Mesenchymal stem cell (in vitro differentiated cells and primary cell): ENCODE measurements at regions not wholly inside any gene's neighbourhood (a gene's known extent, or its start where the extent isn't known, plus 50 kb on each side); places are given as distances from the start of the nearest gene placed in this dataset.
"Not testable (repeated sequence)": the region's sequence is repeated elsewhere in the genome, so short reads cannot be mapped to it uniquely, and the experiment has no call there.

Experiments used
- DNase-seq: peaks from one replicate; pipeline ENCODE4 v3.0.0-alpha.2; 2013
- H2AFZ ChIP-seq: one replicate; pipeline ENCODE4 v1.6.1; 2013; ENCODE audit warnings: low read depth, mild to moderate bottlenecking, control low read depth, inconsistent platforms, low read length, moderate library complexity
- H2AK5ac ChIP-seq: 2 replicates; pipeline ENCODE4 v1.6.1; 2013; ENCODE audit warnings: low read length, moderate library complexity, mild to moderate bottlenecking, inconsistent platforms; ENCODE audit not compliant: severe bottlenecking
- H2BK120ac ChIP-seq: one replicate; pipeline ENCODE4 v1.6.1; 2013; ENCODE audit warnings: low read depth, mild to moderate bottlenecking, inconsistent platforms, low read length, moderate library complexity
- H2BK12ac ChIP-seq, 2 experiments: one replicate each; pipeline ENCODE4 v1.6.1; 2013; ENCODE audit warnings: inconsistent platforms in 2 of 2, low read length in 2 of 2, mild to moderate bottlenecking in 2 of 2, moderate library complexity in 2 of 2, control low read depth in 1 of 2
- H2BK15ac ChIP-seq: one replicate; pipeline ENCODE4 v1.6.1; 2013; ENCODE audit warnings: mild to moderate bottlenecking, low read depth, inconsistent platforms; ENCODE audit not compliant: poor library complexity, severe bottlenecking
- H2BK5ac ChIP-seq: 2 replicates; pipeline ENCODE4 v1.6.1; 2013; ENCODE audit warnings: low read depth, mild to moderate bottlenecking, low read length, control low read depth, inconsistent platforms; ENCODE audit not compliant: poor library complexity, severe bottlenecking
- H3K14ac ChIP-seq, 2 experiments: one replicate each; pipeline ENCODE4 v1.6.1; 2013; ENCODE audit warnings: inconsistent platforms in 2 of 2, low read length in 2 of 2, control low read depth in 1 of 2, mild to moderate bottlenecking in 1 of 2, moderate library complexity in 1 of 2
- H3K18ac ChIP-seq, 2 experiments: one replicate each; pipeline ENCODE4 v1.6.1; 2013; ENCODE audit warnings: inconsistent platforms in 2 of 2, low read length in 2 of 2, control low read depth in 1 of 2, low read depth in 1 of 2, mild to moderate bottlenecking in 1 of 2
- H3K23ac ChIP-seq, 2 experiments: one replicate each; pipeline ENCODE4 v1.6.1; 2013; ENCODE audit warnings: inconsistent platforms in 2 of 2, low read length in 2 of 2, mild to moderate bottlenecking in 2 of 2, moderate library complexity in 2 of 2, control low read depth in 1 of 2
- H3K27ac ChIP-seq: 2 replicates; pipeline ENCODE4 v1.5.1; 2013; ENCODE audit warnings: mild to moderate bottlenecking, moderate library complexity, low read length, control low read depth, inconsistent platforms; ENCODE audit not compliant: poor library complexity, severe bottlenecking
- H3K27me3 ChIP-seq, 2 experiments: 2 replicates each; pipeline versions ENCODE4 v1.6.1 to v1.7.0; 2013; ENCODE audit warnings: low read length in 2 of 2, mild to moderate bottlenecking in 2 of 2, moderate library complexity in 2 of 2, control low read depth in 1 of 2, inconsistent platforms in 1 of 2; ENCODE audit not compliant: control insufficient read depth in 1 of 2, insufficient read depth in 1 of 2
- H3K36me3 ChIP-seq, 2 experiments: 2 replicates each; pipeline versions ENCODE4 v1.6.1 to v1.7.0; 2013; ENCODE audit warnings: low read length in 2 of 2, control low read depth in 1 of 2, inconsistent platforms in 1 of 2, low read depth in 1 of 2, mild to moderate bottlenecking in 1 of 2; ENCODE audit not compliant: insufficient read depth in 2 of 2, control insufficient read depth in 1 of 2
- H3K4ac ChIP-seq, 2 experiments: one replicate each; pipeline ENCODE4 v1.6.1; 2013; ENCODE audit warnings: inconsistent platforms in 2 of 2, low read length in 2 of 2, mild to moderate bottlenecking in 2 of 2, moderate library complexity in 2 of 2, control low read depth in 1 of 2, low read depth in 1 of 2
- H3K4me1 ChIP-seq: 2 replicates; pipeline ENCODE4 v1.6.1; 2013; ENCODE audit warnings: low read depth, low read length, control low read depth; ENCODE audit not compliant: control insufficient read depth, insufficient read depth
- H3K4me2 ChIP-seq: 2 replicates; pipeline ENCODE4 v1.6.1; 2013; ENCODE audit warnings: low read length, mild to moderate bottlenecking, inconsistent platforms; ENCODE audit not compliant: poor library complexity, severe bottlenecking
- H3K4me3 ChIP-seq, 2 experiments: 2 replicates each; pipeline versions ENCODE4 v1.5.1 to v1.7.0; 2013; ENCODE audit warnings: low read length in 2 of 2, mild to moderate bottlenecking in 2 of 2, control low read depth in 1 of 2, low read depth in 1 of 2; ENCODE audit not compliant: insufficient read depth in 1 of 2
- H3K79me1 ChIP-seq: replicated peaks from 2 replicates; pipeline ENCODE4 v1.6.1; 2013; ENCODE audit warnings: mild to moderate bottlenecking, control low read depth, low read length, inconsistent platforms; ENCODE audit not compliant: poor library complexity, severe bottlenecking
- H3K9ac ChIP-seq: 2 replicates; pipeline ENCODE4 v1.7.0; 2013; ENCODE audit warnings: mild to moderate bottlenecking, low read length, moderate library complexity
- H3K9me3 ChIP-seq: 2 replicates; pipeline ENCODE4 v1.7.0; 2013; ENCODE audit warnings: mild to moderate bottlenecking, low read length; ENCODE audit not compliant: control insufficient read depth
- H4K8ac ChIP-seq: one replicate; pipeline ENCODE4 v1.6.1; 2013; ENCODE audit warnings: inconsistent platforms, mild to moderate bottlenecking, low read length, moderate library complexity
- H4K91ac ChIP-seq: one replicate; pipeline ENCODE4 v1.6.1; 2013; ENCODE audit warnings: mild to moderate bottlenecking, low read length, inconsistent platforms
- WGBS: methylation state at CpG from one replicate; pipeline ENCODE4 v1.1.7; 2013; ENCODE audit warnings: mixed read lengths; 5-methylcytosine and 5-hydroxymethylcytosine counted together

GRCh38 chr16:11418506-11418905, 73.2 kb downstream of the RMI2 start:
- H2BK120ac ChIP-seq = no peak overlapping the region
- no peak overlapping the region for H3K14ac ChIP-seq
- no peak overlapping the region for H3K18ac ChIP-seq
- DNase-seq = no peak
- H4K8ac ChIP-seq = no peak overlapping the region
- H3K9ac ChIP-seq = no peak overlapping the region
- H2BK12ac ChIP-seq = no peak overlapping the region
- no peak overlapping the region for H3K4me3 ChIP-seq
- H3K4me1 ChIP-seq = no peaks in the 10 kb centered on the region
- H3K9me3 ChIP-seq = no peaks in the 10 kb centered on the region
- H3K4me2 ChIP-seq = no peak overlapping the region
- H3K23ac ChIP-seq = no peak overlapping the region
- H3K27ac ChIP-seq = no peak overlapping the region
- H2BK15ac ChIP-seq = no peak overlapping the region
- no peaks in the 10 kb centered on the region for H3K79me1 ChIP-seq
- H2AFZ ChIP-seq = no peak overlapping the region
- 100% methylated on average over 4 of the region's 4 CpGs for WGBS
- H4K91ac ChIP-seq = no peak overlapping the region
- no peak overlapping the region for H2BK5ac ChIP-seq
- no peaks in the 10 kb centered on the region for H3K36me3 ChIP-seq
- H3K27me3 ChIP-seq = peaks cover 17 to 27% of the 10 kb centered on the region in 2 experiments
- no peak overlapping the region for H3K4ac ChIP-seq
- H2AK5ac ChIP-seq = no peak overlapping the region

GRCh38 chr16:11420067-11420466, 74.8 kb downstream of the RMI2 start:
- H3K4ac ChIP-seq, H4K8ac ChIP-seq, H3K9ac ChIP-seq, H3K18ac ChIP-seq, H3K9me3 ChIP-seq, H3K23ac ChIP-seq, H2BK120ac ChIP-seq, H3K36me3 ChIP-seq, H3K4me1 ChIP-seq, H4K91ac ChIP-seq, H3K27ac ChIP-seq, H3K14ac ChIP-seq, H2BK15ac ChIP-seq, H3K79me1 ChIP-seq, H3K4me3 ChIP-seq, H2BK12ac ChIP-seq, H2AFZ ChIP-seq, DNase-seq, H3K4me2 ChIP-seq, H2BK5ac ChIP-seq, H2AK5ac ChIP-seq: not testable (repeated sequence)
- peaks cover 13 to 22% of the 10 kb centered on the region in 2 experiments for H3K27me3 ChIP-seq
- no CpG with 5 or more reads among the region's 4 CpGs for WGBS

GRCh38 chr16:11420895-11421294, 75.6 kb downstream of the RMI2 start:
- no peak for DNase-seq
- H3K23ac ChIP-seq = no peak overlapping the region
- no peak overlapping the region for H2BK120ac ChIP-seq
- H4K91ac ChIP-seq = no peak overlapping the region
- no peak overlapping the region for H3K9ac ChIP-seq
- 100% methylated on average over 3 of the region's 3 CpGs for WGBS
- H4K8ac ChIP-seq = no peak overlapping the region
- H3K4ac ChIP-seq = no peak overlapping the region
- no peak overlapping the region for H2AK5ac ChIP-seq
- H3K79me1 ChIP-seq = no peaks in the 10 kb centered on the region
- H3K9me3 ChIP-seq = no peaks in the 10 kb centered on the region
- H3K14ac ChIP-seq = no peak overlapping the region
- peaks cover 8 to 21% of the 10 kb centered on the region in 2 experiments for H3K27me3 ChIP-seq
- no peak overlapping the region for H3K4me2 ChIP-seq
- H3K36me3 ChIP-seq = no peaks in the 10 kb centered on the region
- no peak overlapping the region for H2BK12ac ChIP-seq
- H2AFZ ChIP-seq = no peak overlapping the region
- no peak overlapping the region for H3K4me3 ChIP-seq
- H3K27ac ChIP-seq = no peak overlapping the region
- no peak overlapping the region for H2BK15ac ChIP-seq
- no peak overlapping the region for H2BK5ac ChIP-seq
- no peak overlapping the region for H3K18ac ChIP-seq
- no peaks in the 10 kb centered on the region for H3K4me1 ChIP-seq

DNA sequence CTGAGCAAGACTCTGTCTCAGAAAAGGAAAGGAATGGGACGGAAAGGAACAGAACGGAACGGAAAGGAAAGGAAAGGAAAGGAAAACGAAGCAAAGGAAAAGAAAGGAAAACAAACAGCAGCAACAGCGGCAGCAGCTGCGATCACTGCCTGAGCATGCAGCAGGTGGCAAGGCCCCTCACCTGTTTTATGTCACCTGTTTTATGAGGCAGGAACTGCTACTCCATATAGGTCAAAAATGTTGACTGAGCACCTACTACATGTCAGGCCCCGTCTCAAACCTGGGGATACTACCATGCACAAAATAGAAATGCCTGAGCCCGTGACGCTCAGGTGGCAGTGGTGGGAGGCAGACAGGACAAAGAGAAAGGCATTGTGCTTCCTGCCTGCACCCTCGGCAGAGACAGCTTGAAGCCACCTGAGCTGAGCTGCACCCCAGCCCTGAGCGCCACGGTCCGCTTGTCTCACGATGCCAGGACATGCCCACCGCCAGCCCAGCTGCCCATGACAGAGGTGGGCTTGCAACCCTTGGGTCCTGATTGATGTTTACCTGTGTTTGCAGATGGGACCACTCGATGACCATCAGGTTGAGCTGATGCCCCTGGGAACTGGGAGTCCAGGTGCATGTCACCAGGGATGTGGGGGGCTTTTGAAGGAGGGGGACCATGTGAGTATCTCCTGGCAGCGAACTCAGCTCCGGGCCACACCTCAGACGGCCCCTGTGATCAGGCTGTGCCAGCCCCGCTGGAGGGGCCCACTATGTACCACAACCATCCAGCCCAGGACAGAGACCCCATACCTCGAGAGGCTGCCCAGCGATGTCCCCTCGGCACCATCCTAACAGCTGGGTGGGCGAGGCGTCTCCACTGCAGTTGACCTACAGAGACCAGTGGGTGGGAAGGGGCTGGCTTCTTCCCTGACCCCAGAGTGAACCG, 77.4 kb downstream of the RMI2 start:
- Histone ChIP-seq H3K23ac (no peak overlapping the region), H3K79me1 (no peaks in the 10 kb centered on the region), H3K27me3 (peaks cover 8 to 20% of the 10 kb centered on the region in 2 experiments), H3K18ac (no peak overlapping the region), H3K4me1 (no peaks in the 10 kb centered on the region), H3K4ac (no peak overlapping the region), H3K4me2 (no peak overlapping the region), H2AK5ac (no peak overlapping the region), H2BK120ac (no peak overlapping the region), H2BK15ac (no peak overlapping the region), H4K91ac (no peak overlapping the region), H3K9me3 (no peaks in the 10 kb centered on the region), H2BK12ac (no peak overlapping the region), H3K4me3 (no peak overlapping the region), H3K14ac (peak overlapping the region in 1 of 2 experiments; percentile 62), H2AFZ (no peak overlapping the region), H3K27ac (no peak overlapping the region), H3K36me3 (no peaks in the 10 kb centered on the region), H4K8ac (no peak overlapping the region), H2BK5ac (no peak overlapping the region), H3K9ac (no peak overlapping the region)
- 84% methylated on average over 26 of the region's 26 CpGs for WGBS
- DNase-seq = no peak
